ENCODE measurements at regions not wholly inside any gene's neighbourhood (a gene's known extent, or its start where the extent isn't known, plus 50 kb on each side); places are given as distances from the start of the nearest gene placed in this dataset.

GRCh38 chr15:70150405-70150747, 52.7 kb upstream of the TLE3 start:
- ATAC-seq (ENCODE audit: insufficient number of reproducible peaks, low FRiP score, low read depth) (no peak), DNase-seq (ENCODE audit: low spot score) (no peak)
- no peaks in the 10 kb centered on the region for H3K9me3 ChIP-seq
- no peaks in the 10 kb centered on the region for H3K27me3 ChIP-seq (replicated peaks; ENCODE audit: insufficient read depth)
- no peak overlapping the region for H3K4me3 ChIP-seq
- TF ChIP-seq, protein P1, sequence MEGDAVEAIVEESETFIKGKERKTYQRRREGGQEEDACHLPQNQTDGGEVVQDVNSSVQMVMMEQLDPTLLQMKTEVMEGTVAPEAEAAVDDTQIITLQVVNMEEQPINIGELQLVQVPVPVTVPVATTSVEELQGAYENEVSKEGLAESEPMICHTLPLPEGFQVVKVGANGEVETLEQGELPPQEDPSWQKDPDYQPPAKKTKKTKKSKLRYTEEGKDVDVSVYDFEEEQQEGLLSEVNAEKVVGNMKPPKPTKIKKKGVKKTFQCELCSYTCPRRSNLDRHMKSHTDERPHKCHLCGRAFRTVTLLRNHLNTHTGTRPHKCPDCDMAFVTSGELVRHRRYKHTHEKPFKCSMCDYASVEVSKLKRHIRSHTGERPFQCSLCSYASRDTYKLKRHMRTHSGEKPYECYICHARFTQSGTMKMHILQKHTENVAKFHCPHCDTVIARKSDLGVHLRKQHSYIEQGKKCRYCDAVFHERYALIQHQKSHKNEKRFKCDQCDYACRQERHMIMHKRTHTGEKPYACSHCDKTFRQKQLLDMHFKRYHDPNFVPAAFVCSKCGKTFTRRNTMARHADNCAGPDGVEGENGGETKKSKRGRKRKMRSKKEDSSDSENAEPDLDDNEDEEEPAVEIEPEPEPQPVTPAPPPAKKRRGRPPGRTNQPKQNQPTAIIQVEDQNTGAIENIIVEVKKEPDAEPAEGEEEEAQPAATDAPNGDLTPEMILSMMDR (IDR thresholded peaks at IDR 0.05), result no peak
- no peaks in the 10 kb centered on the region for H3K36me3 ChIP-seq
- H3K4me1 ChIP-seq (ENCODE audit: control insufficient read depth in 1 of 2, low read depth in 2 of 2), result peaks cover 3 to 8% of the 10 kb centered on the region in 2 donors
- H3K27ac ChIP-seq, result no peak overlapping the region

- Histone ChIP-seq H3K4me1 (ENCODE audit: control insufficient read depth in 1 of 2, low read depth in 2 of 2) (peaks cover 3 to 8% of the 10 kb centered on the region in 2 donors), H3K36me3 (no peaks in the 10 kb centered on the region), H3K27ac (no peak overlapping the region), H3K4me3 (no peak overlapping the region), H3K27me3 (replicated peaks; ENCODE audit: insufficient read depth) (no peaks in the 10 kb centered on the region), H3K9me3 (no peaks in the 10 kb centered on the region)
- DNase-seq (ENCODE audit: low spot score), result no peak
- TF ChIP-seq, protein P1 (IDR thresholded peaks at IDR 0.05), result no peak
- ATAC-seq (ENCODE audit: insufficient number of reproducible peaks, low FRiP score, low read depth), result no peak
Observed at GRCh38 chr15:70149667-70150404, 52.1 kb upstream of the TLE3 start.

GRCh38 chr15:70147778-70148177, 50.1 kb upstream of the TLE3 start:
- no peak overlapping the region for H3K4me3 ChIP-seq
- H3K4me1 ChIP-seq (ENCODE audit: control insufficient read depth in 1 of 2, low read depth in 2 of 2), result peaks cover 3 to 8% of the 10 kb centered on the region in 2 donors
- DNase-seq (ENCODE audit: low spot score) (no peak), ATAC-seq (ENCODE audit: insufficient number of reproducible peaks, low FRiP score, low read depth) (no peak)
- no peaks in the 10 kb centered on the region for H3K27me3 ChIP-seq (replicated peaks; ENCODE audit: insufficient read depth)
- TF ChIP-seq, protein P1 (IDR thresholded peaks at IDR 0.05), result no peak
- no peaks in the 10 kb centered on the region for H3K36me3 ChIP-seq
- H3K9me3 ChIP-seq, result no peaks in the 10 kb centered on the region
- no peak overlapping the region for H3K27ac ChIP-seq
